Epidermal melanocyte (primary cell): ENCODE measurements at regions not wholly inside any gene's neighbourhood (a gene's known extent, or its start where the extent isn't known, plus 50 kb on each side); places are given as distances from the start of the nearest gene placed in this dataset.
A peak's percentile ranks its signal among the peaks of the same experiment; 100 is the strongest.
"Not testable (repeated sequence)": the region's sequence is repeated elsewhere in the genome, so short reads cannot be mapped to it uniquely, and the experiment has no call there.

Experiments used
- DNase-seq: peaks from one replicate; pipeline ENCODE4 v3.0.0; 2011; ENCODE audit warnings: low spot score; ENCODE audit not compliant: insufficient read length

DNA sequence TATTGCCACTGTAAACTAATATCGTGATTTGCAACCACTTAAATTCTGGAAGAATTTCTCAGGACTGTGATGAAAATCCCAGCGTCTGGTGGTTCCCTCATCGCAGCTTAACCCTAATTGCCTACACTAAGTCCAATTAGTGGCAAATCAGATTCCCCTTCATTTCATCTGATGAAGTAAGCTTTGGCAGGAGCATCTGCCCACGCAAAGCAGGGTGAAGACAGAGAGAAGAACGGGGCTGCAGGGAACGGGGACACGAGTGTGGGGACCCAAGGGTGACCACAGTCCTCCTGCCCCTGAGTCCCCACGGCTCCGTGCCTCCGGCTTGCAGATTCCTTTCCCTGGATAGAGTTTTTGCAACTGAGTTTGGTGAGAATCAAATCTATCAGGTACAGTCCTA lies 159.5 kb downstream of the LY86 start:
- DNase-seq: no peak

GRCh38 chr6:6749702-6750491 lies 161.4 kb downstream of the LY86 start:
- peak; percentile 69 for DNase-seq

- DNase-seq: no peak
Measured at GRCh38 chr6:6750594-6751265, 162.2 kb downstream of the LY86 start.

- DNase-seq: no peak
Measured at GRCh38 chr6:6751266-6751596, 162.7 kb downstream of the LY86 start.

GRCh38 chr6:6751619-6752023 lies 163.1 kb downstream of the LY86 start:
- DNase-seq: no peak

GRCh38 chr6:6752129-6752528 lies 163.6 kb downstream of the LY86 start:
- no peak for DNase-seq

DNA sequence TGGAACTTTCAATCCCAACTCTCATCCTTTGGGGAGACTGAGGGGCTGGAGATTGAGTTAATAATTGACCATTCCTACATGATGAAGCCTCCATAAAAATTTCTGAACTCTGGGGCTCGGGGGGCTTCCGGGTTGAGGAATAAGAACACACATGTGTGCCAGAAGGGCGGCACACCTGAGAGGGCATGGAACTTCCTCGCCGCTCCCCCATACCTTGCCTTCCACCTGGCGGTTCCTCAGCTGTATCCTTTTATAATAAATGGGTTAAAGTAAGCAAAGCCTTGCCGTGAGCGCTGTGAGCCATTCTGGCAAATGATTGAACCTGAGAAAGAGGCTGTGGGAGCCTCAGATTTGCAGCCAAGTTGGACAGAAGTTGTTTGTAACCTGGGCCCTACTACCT lies 164.8 kb downstream of the LY86 start:
- DNase-seq: no peak

- no peak for DNase-seq
Measured at GRCh38 chr6:6756526-6756925, 168.0 kb downstream of the LY86 start.

- no peak for DNase-seq
Measured at GRCh38 chr6:6758546-6758914, 170.0 kb downstream of the LY86 start.

DNA sequence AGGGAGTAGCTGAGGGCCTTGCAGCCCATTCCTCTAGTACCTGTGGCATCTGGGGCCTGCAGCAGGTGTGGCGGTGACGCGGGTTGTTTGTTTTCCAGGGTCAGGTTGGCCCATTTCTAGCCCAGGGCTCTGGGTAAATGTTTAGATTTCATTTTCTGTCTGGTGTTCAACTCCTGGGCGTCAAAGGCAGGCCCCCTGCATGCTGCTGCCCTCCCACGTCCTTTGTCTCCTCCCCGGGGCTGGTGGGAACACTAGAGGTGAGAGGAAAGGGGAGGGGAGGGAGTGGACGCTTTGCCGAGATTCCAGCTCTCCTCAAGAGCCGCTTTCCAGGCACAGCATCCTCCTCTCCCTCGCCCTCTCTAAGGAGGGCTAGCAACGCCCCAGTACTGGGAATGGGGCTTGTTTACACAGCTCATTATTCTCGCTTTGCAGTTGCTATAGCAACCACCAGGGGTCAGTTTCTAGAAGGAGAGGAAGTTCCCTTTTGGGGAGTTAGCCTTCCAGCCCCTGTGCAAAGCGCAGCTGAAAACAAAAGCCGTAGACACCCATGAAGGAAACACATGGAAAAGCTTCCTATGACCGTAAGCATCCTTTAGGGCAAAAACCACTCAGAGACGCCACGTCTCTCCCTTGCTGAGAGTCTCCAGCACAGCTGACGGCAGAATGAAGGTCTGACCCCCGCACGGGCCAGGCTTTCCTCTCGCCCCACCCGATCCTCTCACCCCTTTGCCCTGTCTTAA lies 170.6 kb downstream of the LY86 start:
- DNase-seq: peak; percentile 73

DNA sequence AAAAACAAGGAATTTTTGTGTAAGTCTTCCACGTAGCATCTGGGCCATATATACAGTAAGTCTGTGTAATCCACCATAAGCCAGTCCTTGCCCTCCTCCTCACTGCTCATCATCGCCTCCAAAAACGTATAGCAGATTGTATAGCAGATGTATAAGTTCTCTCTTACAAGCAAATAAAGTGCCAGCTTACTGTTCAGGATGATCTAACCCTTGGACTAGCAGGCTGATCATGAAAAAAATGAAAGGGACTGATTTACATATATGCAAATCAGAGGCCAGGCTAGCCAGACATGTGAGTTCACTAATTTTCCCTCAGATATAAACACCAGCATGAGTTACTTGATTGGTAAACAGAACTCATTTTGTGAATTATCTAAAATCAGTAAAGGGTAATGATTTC lies 171.5 kb downstream of the LY86 start:
- DNase-seq: no peak

DNA sequence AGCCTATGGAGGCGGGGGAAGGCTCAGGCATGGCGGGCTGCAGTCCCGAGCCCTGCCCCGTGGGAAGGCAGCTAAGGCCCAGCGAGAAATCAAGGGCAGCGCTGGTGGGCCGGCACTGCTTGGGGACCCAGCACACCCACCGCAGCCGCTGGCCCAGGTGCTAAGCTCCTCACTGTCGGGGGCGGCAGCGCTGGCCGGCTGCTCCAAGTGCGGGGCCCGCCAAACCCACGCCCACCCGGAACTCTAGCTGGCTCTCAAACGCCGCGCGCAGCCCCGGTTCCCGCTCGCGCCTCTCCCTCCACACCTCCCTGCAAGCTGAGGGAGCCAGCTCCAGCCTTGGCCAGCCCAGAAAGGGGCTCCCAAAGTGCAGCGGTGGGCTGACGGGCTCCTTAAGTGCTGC lies 174.0 kb downstream of the LY86 start:
- not testable (repeated sequence) for DNase-seq

GRCh38 chr6:6764764-6765434 lies 176.4 kb downstream of the LY86 start:
- DNase-seq: no peak

DNA sequence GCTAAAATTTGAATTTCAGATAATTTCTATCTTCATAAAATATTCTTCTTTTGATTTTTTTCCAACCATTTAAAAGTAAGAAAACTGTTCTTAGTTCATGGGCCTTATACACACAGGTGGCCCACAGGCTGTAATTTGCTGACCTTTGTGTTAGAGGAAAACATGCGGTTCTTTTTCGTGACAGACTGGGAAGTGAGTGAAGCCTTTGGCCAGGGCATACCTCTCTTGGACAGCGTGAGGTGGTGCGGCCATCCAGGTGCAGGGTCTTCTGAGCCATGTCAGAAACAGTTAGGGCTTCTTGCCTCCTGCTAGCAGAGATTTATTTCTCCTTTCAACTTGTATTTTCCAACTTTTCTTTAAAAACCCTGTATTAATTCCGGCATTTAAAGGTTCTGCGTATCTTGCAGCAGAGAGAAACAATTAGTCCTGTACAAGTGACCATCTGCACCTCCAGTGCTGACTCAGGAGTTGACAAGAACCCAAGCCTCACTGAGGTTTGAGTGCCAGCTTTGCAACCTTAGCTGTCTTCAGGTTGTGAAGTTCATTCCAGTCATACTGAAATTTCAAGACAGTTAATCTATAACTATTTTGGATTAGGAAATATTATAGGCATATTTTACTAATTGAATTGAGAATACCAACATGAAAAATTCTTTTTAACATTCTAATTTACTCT lies 177.8 kb downstream of the LY86 start:
- DNase-seq: no peak

DNA sequence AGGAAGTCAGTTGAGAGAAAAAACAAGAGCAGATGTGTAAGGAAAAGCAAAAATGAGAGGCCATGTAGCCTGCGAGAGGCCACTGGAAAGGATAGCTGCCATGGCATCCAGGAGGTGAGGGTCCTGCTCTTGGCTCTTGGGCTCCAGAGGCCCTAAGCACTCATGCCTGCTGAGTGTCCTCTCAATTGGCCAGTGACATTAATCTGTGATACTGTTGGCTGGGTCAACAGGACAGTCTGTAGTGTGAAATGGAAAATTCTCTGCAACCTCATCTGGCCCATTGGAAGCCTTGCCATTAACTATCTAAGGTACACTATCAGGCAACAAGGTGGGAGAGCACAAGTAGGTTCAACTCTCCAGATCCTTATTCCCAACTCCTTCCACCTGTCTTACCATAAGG lies 180.9 kb downstream of the LY86 start:
- no peak for DNase-seq

DNA sequence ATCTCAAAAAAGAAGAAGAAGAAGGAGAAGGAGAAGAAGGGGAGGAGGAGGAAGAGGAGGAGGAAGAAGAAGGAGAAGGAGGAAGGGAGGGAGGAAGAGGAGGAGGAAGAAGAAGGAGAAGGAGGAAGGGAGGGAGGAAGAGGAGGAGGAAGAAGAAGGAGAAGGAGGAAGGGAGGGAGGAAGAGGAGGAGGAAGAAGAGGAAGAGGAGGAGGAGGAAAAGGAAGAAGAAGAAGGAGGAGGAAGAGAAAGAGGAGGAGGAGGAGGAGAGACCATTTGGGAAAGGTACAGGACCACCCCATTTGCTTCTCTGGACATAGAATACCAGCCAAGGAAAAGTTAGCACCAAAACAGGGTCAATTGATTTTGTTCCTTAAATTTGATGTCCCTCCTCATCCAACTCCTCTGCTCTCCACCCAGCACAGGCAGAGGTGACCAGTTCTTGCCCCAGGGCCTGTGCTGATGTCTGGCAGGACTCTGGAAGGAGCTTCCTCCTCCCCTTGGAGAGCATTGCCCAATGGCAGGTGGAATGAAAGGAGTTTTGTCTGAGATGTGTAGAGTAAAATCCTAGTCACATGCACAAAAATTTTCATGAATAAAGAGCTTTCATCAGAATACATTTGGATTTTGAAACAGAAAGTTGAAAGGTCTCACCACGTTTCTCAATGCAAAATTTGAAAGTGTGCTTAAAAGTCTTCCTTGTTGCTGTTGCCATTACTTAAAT lies 182.9 kb downstream of the LY86 start:
- no peak for DNase-seq

- DNase-seq: no peak
Measured at GRCh38 chr6:6771964-6772363, 183.4 kb downstream of the LY86 start.

- no peak for DNase-seq
Measured at GRCh38 chr6:6772751-6773150, 184.2 kb downstream of the LY86 start.

DNA sequence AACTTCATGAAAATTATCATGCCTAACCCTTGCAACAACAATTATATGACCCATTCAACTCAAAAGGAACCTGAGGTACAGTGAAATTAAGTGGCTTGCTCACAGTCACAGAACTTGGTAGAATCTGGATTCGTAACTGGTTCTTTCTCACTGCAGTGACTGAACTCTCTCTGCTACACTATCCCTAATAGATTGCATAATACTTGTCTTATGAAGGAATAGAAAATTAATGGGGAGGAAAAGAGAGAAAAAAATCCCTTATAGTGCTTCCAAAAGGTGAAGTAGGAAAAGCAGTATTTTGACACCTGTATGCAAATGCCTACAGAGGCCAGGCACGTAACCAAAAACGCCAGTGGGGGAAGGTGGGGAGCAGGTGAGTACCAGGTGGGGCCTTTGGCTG lies 186.6 kb downstream of the LY86 start:
- DNase-seq: no peak

GRCh38 chr6:6780231-6780630 lies 191.7 kb downstream of the LY86 start:
- no peak for DNase-seq
